Activated naive CD4-positive, alpha-beta T cell treated with anti-CD3 and anti-CD28 coated beads, Interleukin-2, amount 50 U/mL, for 24 hours (primary cell): ENCODE measurements at regions not wholly inside any gene's neighbourhood (a gene's known extent, or its start where the extent isn't known, plus 50 kb on each side); places are given as distances from the start of the nearest gene placed in this dataset.

Experiments
- H3K27ac Mint-ChIP-seq: one replicate; pipeline ENCODE4 v1.8.0; 2021; ENCODE audit warnings: mild to moderate bottlenecking, mixed read lengths
- H3K27me3 Mint-ChIP-seq: one replicate; pipeline ENCODE4 v1.8.0; 2021; ENCODE audit warnings: mixed read lengths
- H3K36me3 Mint-ChIP-seq: one replicate; pipeline ENCODE4 v1.8.0; 2021; ENCODE audit warnings: mixed read lengths
- H3K4me1 Mint-ChIP-seq: one replicate; pipeline ENCODE4 v1.8.0; 2021; ENCODE audit warnings: mixed read lengths
- H3K4me3 Mint-ChIP-seq: one replicate; pipeline ENCODE4 v1.8.0; 2021; ENCODE audit warnings: mild to moderate bottlenecking, mixed read lengths
- H3K9me3 Mint-ChIP-seq: one replicate; pipeline ENCODE4 v1.8.0; 2021; ENCODE audit warnings: mixed read lengths

GRCh38 chr11:80900265-80900664, 1459.4 kb upstream of the TENM4 start:
- Mint-ChIP-seq H3K4me1 (no peaks in the 10 kb centered on the region), H3K27ac (no peak overlapping the region), H3K4me3 (no peak overlapping the region), H3K9me3 (peaks cover 9% of the 10 kb centered on the region), H3K36me3 (no peaks in the 10 kb centered on the region), H3K27me3 (no peaks in the 10 kb centered on the region)

- Mint-ChIP-seq H3K9me3 (peaks cover 9% of the 10 kb centered on the region), H3K4me1 (no peaks in the 10 kb centered on the region), H3K4me3 (no peak overlapping the region), H3K27me3 (no peaks in the 10 kb centered on the region), H3K27ac (no peak overlapping the region), H3K36me3 (no peaks in the 10 kb centered on the region)
Measured at GRCh38 chr11:80899381-80899780, 1458.6 kb upstream of the TENM4 start.

GRCh38 chr11:80898910-80899309, 1458.1 kb upstream of the TENM4 start:
- no peak overlapping the region for H3K4me3 Mint-ChIP-seq
- no peaks in the 10 kb centered on the region for H3K4me1 Mint-ChIP-seq
- no peak overlapping the region for H3K27ac Mint-ChIP-seq
- no peaks in the 10 kb centered on the region for H3K36me3 Mint-ChIP-seq
- peaks cover 6% of the 10 kb centered on the region for H3K9me3 Mint-ChIP-seq
- H3K27me3 Mint-ChIP-seq: no peaks in the 10 kb centered on the region

- H3K27me3 Mint-ChIP-seq: no peaks in the 10 kb centered on the region
- H3K4me3 Mint-ChIP-seq: no peak overlapping the region
- no peaks in the 10 kb centered on the region for H3K9me3 Mint-ChIP-seq
- no peak overlapping the region for H3K27ac Mint-ChIP-seq
- H3K36me3 Mint-ChIP-seq: no peaks in the 10 kb centered on the region
- H3K4me1 Mint-ChIP-seq: no peaks in the 10 kb centered on the region
Measured at GRCh38 chr11:80886684-80887083, 1445.9 kb upstream of the TENM4 start.

- Mint-ChIP-seq H3K4me1 (no peaks in the 10 kb centered on the region), H3K4me3 (no peak overlapping the region), H3K27me3 (no peaks in the 10 kb centered on the region), H3K27ac (no peak overlapping the region), H3K9me3 (peaks cover 15% of the 10 kb centered on the region), H3K36me3 (no peaks in the 10 kb centered on the region)
Measured at GRCh38 chr11:80873310-80873999, 1432.6 kb upstream of the TENM4 start.

- Mint-ChIP-seq H3K36me3 (no peaks in the 10 kb centered on the region), H3K4me3 (no peak overlapping the region), H3K9me3 (peaks cover 15% of the 10 kb centered on the region), H3K4me1 (no peaks in the 10 kb centered on the region), H3K27me3 (no peaks in the 10 kb centered on the region), H3K27ac (no peak overlapping the region)
Measured at GRCh38 chr11:80872116-80872728, 1431.4 kb upstream of the TENM4 start.

GRCh38 chr11:80868831-80869230, 1428.0 kb upstream of the TENM4 start:
- H3K4me1 Mint-ChIP-seq: no peaks in the 10 kb centered on the region
- no peaks in the 10 kb centered on the region for H3K27me3 Mint-ChIP-seq
- H3K36me3 Mint-ChIP-seq: no peaks in the 10 kb centered on the region
- H3K9me3 Mint-ChIP-seq: peaks cover 2% of the 10 kb centered on the region
- H3K27ac Mint-ChIP-seq: no peak overlapping the region
- H3K4me3 Mint-ChIP-seq: no peak overlapping the region

GRCh38 chr11:80862011-80862410, 1421.2 kb upstream of the TENM4 start:
- H3K9me3 Mint-ChIP-seq: no peaks in the 10 kb centered on the region
- no peaks in the 10 kb centered on the region for H3K36me3 Mint-ChIP-seq
- no peak overlapping the region for H3K4me3 Mint-ChIP-seq
- H3K27ac Mint-ChIP-seq: no peak overlapping the region
- no peaks in the 10 kb centered on the region for H3K4me1 Mint-ChIP-seq
- H3K27me3 Mint-ChIP-seq: no peaks in the 10 kb centered on the region

GRCh38 chr11:80861193-80861592, 1420.4 kb upstream of the TENM4 start:
- Mint-ChIP-seq H3K36me3 (no peaks in the 10 kb centered on the region), H3K4me3 (no peak overlapping the region), H3K27ac (no peak overlapping the region), H3K27me3 (no peaks in the 10 kb centered on the region), H3K9me3 (no peaks in the 10 kb centered on the region), H3K4me1 (no peaks in the 10 kb centered on the region)

GRCh38 chr11:80860632-80861031, 1419.8 kb upstream of the TENM4 start:
- Mint-ChIP-seq H3K9me3 (no peaks in the 10 kb centered on the region), H3K4me3 (no peak overlapping the region), H3K27me3 (no peaks in the 10 kb centered on the region), H3K36me3 (no peaks in the 10 kb centered on the region), H3K4me1 (no peaks in the 10 kb centered on the region), H3K27ac (no peak overlapping the region)

GRCh38 chr11:80856066-80856465, 1415.2 kb upstream of the TENM4 start:
- no peak overlapping the region for H3K4me3 Mint-ChIP-seq
- no peaks in the 10 kb centered on the region for H3K9me3 Mint-ChIP-seq
- no peak overlapping the region for H3K27ac Mint-ChIP-seq
- H3K27me3 Mint-ChIP-seq: no peaks in the 10 kb centered on the region
- no peaks in the 10 kb centered on the region for H3K36me3 Mint-ChIP-seq
- H3K4me1 Mint-ChIP-seq: no peaks in the 10 kb centered on the region

- Mint-ChIP-seq H3K27me3 (no peaks in the 10 kb centered on the region), H3K27ac (no peak overlapping the region), H3K4me3 (no peak overlapping the region), H3K9me3 (no peaks in the 10 kb centered on the region), H3K36me3 (no peaks in the 10 kb centered on the region), H3K4me1 (no peaks in the 10 kb centered on the region)
Measured at GRCh38 chr11:80855426-80855825, 1414.6 kb upstream of the TENM4 start.

GRCh38 chr11:80849253-80849652, 1408.4 kb upstream of the TENM4 start:
- Mint-ChIP-seq H3K27ac (no peak overlapping the region), H3K36me3 (no peaks in the 10 kb centered on the region), H3K4me1 (no peaks in the 10 kb centered on the region), H3K27me3 (no peaks in the 10 kb centered on the region), H3K4me3 (no peak overlapping the region), H3K9me3 (peaks cover 6% of the 10 kb centered on the region)

GRCh38 chr11:80846979-80847378, 1406.1 kb upstream of the TENM4 start:
- Mint-ChIP-seq H3K4me1 (no peaks in the 10 kb centered on the region), H3K36me3 (no peaks in the 10 kb centered on the region), H3K9me3 (peaks cover 13% of the 10 kb centered on the region), H3K27ac (no peak overlapping the region), H3K4me3 (no peak overlapping the region), H3K27me3 (no peaks in the 10 kb centered on the region)

- Mint-ChIP-seq H3K9me3 (peaks cover 13% of the 10 kb centered on the region), H3K4me1 (no peaks in the 10 kb centered on the region), H3K27me3 (no peaks in the 10 kb centered on the region), H3K27ac (no peak overlapping the region), H3K4me3 (no peak overlapping the region), H3K36me3 (no peaks in the 10 kb centered on the region)
Measured at GRCh38 chr11:80846442-80846841, 1405.6 kb upstream of the TENM4 start.

GRCh38 chr11:80844110-80844819, 1403.4 kb upstream of the TENM4 start:
- Mint-ChIP-seq H3K4me3 (no peak overlapping the region), H3K36me3 (no peaks in the 10 kb centered on the region), H3K27ac (no peak overlapping the region), H3K4me1 (no peaks in the 10 kb centered on the region), H3K27me3 (no peaks in the 10 kb centered on the region), H3K9me3 (peaks cover 13% of the 10 kb centered on the region)
